K562 (cell line): ENCODE measurements at regions not wholly inside any gene's neighbourhood (a gene's known extent, or its start where the extent isn't known, plus 50 kb on each side); places are given as distances from the start of the nearest gene placed in this dataset.

Experiments
- ATAC-seq: fragments of 200-7000 bp; cut with Tn5 transposase; 3 replicates; pipeline ENCODE4 v1.9.1; 2020; ENCODE audit warnings: moderate library complexity
- BruUV-seq: library from RNA; stranded (reverse); fragments of 400-500 nt; replicated peaks from 2 replicates; lab custom pipeline; 2021; lab: Mats Ljungman, UMichigan
- CTCF ChIA-PET: fragments of 300-600 bp; formaldehyde crosslinking; extraction: SDS; loops from one replicate; lab custom pipeline; 2021; ENCODE audit warnings: low intra/inter-chr PET ratio; lab: Yijun Ruan, JAX
- POLR2A ChIA-PET: fragments of 300-600, 350-650 bp; sonication (Branson Sonifier 250); formaldehyde crosslinking; extraction: SDS; loops from one replicate; lab custom pipeline; 2021; ENCODE audit warnings: antibody characterized with exemption, inconsistent platforms; lab: Yijun Ruan, JAX
- DNase-seq, 4 experiments: peaks; one replicate each; pipeline versions ENCODE4 v3.0.0 to v3.0.0-alpha.2; 2011 to 2018; ENCODE audit warnings: low spot score in 3 of 4, mixed read lengths in 3 of 4; ENCODE audit errors: extremely low read depth in 1 of 4
- FAIRE-seq: peaks from 2 replicates; lab custom pipeline; 2011; peaks lifted over from hg19 to GRCh38; lab: Jason Lieb, UNC
- H2AFZ ChIP-seq: 2 replicates; pipeline ENCODE4 v1.6.0; 2011; ENCODE audit warnings: low read depth, low read length, control low read depth, inconsistent platforms
- H3K27ac ChIP-seq: fragments of 200-600 bp; 3 replicates; pipeline ENCODE4 v1.8.0; 2011; ENCODE audit warnings: low read depth, mild to moderate bottlenecking, control low read depth, inconsistent platforms, low read length, moderate library complexity, mixed read lengths; ENCODE audit errors: extremely low read depth
- H3K27me3 ChIP-seq, 2 experiments: fragments of 300-600 bp in 1 of 2; 2 replicates in 1 of 2; 3 replicates in 1 of 2; pipeline versions ENCODE4 v1.6.0 to v1.8.0; 2011; ENCODE audit warnings: inconsistent platforms in 2 of 2, low read length in 2 of 2, mild to moderate bottlenecking in 1 of 2, mixed read lengths in 1 of 2, moderate library complexity in 1 of 2; ENCODE audit not compliant: control insufficient read depth in 2 of 2, insufficient read depth in 2 of 2
- H3K36me3 ChIP-seq: fragments of 300-600 bp; 3 replicates; pipeline ENCODE4 v1.8.0; 2011; ENCODE audit warnings: mild to moderate bottlenecking, low read length, inconsistent platforms; ENCODE audit not compliant: control insufficient read depth, insufficient read depth
- H3K4me1 ChIP-seq, 2 experiments: fragments of 200-600 bp in 1 of 2; replicated peaks in 1 of 2; 2 replicates in 1 of 2; 3 replicates in 1 of 2; pipeline versions ENCODE4 v1.5.1 to v1.8.0; 2011; ENCODE audit warnings: inconsistent platforms in 2 of 2, low read length in 2 of 2, mild to moderate bottlenecking in 1 of 2, mixed read lengths in 1 of 2, moderate library complexity in 1 of 2; ENCODE audit not compliant: control insufficient read depth in 2 of 2, insufficient read depth in 2 of 2
- H3K4me2 ChIP-seq: 2 replicates; pipeline ENCODE4 v1.6.1; 2011; ENCODE audit warnings: low read length, control low read depth, inconsistent platforms, mixed read lengths; ENCODE audit not compliant: insufficient read depth
- H3K4me3 ChIP-seq: fragments of 200-600 bp; sonication (generic), shearing (Covaris generic); 2 replicates; pipeline ENCODE4 v1.5.1; 2016; ENCODE audit warnings: control low read depth, inconsistent platforms
- H3K79me2 ChIP-seq: fragments of 200-600 bp; 3 replicates; pipeline ENCODE4 v1.8.0; 2011; ENCODE audit warnings: low read length, inconsistent platforms; ENCODE audit not compliant: control insufficient read depth, insufficient read depth
- H3K9ac ChIP-seq, 2 experiments: 2 replicates each; pipeline versions ENCODE4 v1.6.0 to v1.6.1; 2011; ENCODE audit warnings: low read depth in 2 of 2, low read length in 2 of 2, control low read depth in 1 of 2, inconsistent platforms in 1 of 2, mild to moderate bottlenecking in 1 of 2, mixed read lengths in 1 of 2; ENCODE audit not compliant: insufficient read depth in 1 of 2
- H3K9me1 ChIP-seq: one replicate; pipeline ENCODE4 v1.6.0; 2011; ENCODE audit warnings: inconsistent platforms, mild to moderate bottlenecking, low read length, moderate library complexity; ENCODE audit not compliant: control insufficient read depth, insufficient read depth
- H3K9me3 ChIP-seq: replicated peaks from 2 replicates; pipeline ENCODE4 v1.5.1; 2011; ENCODE audit warnings: low read depth, low read length, inconsistent platforms; ENCODE audit not compliant: control insufficient read depth, insufficient read depth
- H4K20me1 ChIP-seq: replicated peaks from 2 replicates; pipeline ENCODE4 v1.6.1; 2011; ENCODE audit warnings: low read length, inconsistent platforms, mixed read lengths; ENCODE audit not compliant: control insufficient read depth, insufficient read depth
- ASH1L ChIP-seq: fragments of 450-650 bp; IDR thresholded peaks from 2 replicates; pipeline ENCODE4 v1.6.1; 2018; ENCODE audit warnings: borderline replicate concordance, mild to moderate bottlenecking, low read depth; ENCODE audit not compliant: partially characterized antibody
- HSF4 ChIP-seq: fragments of 250-450 bp; sonication (Bioruptor Pico); IDR thresholded peaks from 2 replicates; pipeline ENCODE4 v2.1.2; 2022; ENCODE audit warnings: mild to moderate bottlenecking, moderate library complexity, borderline replicate concordance
- NCOA1 ChIP-seq: fragments of 450-650 bp; IDR thresholded peaks from 2 replicates; pipeline ENCODE4 v1.6.1; 2016; ENCODE audit warnings: low read depth
- NFE2L1 ChIP-seq: fragments of 450-650 bp; IDR thresholded peaks from 2 replicates; pipeline ENCODE4 v1.6.1; 2016; ENCODE audit warnings: missing genetic modification characterization, low read depth, mild to moderate bottlenecking, missing compliant biosample characterization, moderate library complexity, borderline replicate concordance
- PML ChIP-seq: IDR thresholded peaks from 2 replicates; pipeline ENCODE4 v1.6.1; 2012; ENCODE audit warnings: low read length, inconsistent platforms
- POU5F1 ChIP-seq: fragments of 150-350 bp; IDR thresholded peaks from 2 replicates; pipeline ENCODE4 v1.6.1; 2014; ENCODE audit warnings: borderline replicate concordance, low read length, low read depth, mild to moderate bottlenecking; ENCODE audit not compliant: partially characterized antibody
- SMARCA4 ChIP-seq: fragments of 450-650 bp; IDR thresholded peaks from 2 replicates; pipeline ENCODE4 v1.6.1; 2016
- SNIP1 ChIP-seq: fragments of 450-650 bp; IDR thresholded peaks from 2 replicates; pipeline ENCODE4 v1.7.1; 2017; ENCODE audit warnings: low read depth, mild to moderate bottlenecking
- SP2 ChIP-seq: IDR thresholded peaks from 2 replicates; pipeline ENCODE4 v1.6.1; 2011; ENCODE audit warnings: mild to moderate bottlenecking, low read depth, low read length, moderate library complexity; ENCODE audit not compliant: poor library complexity, severe bottlenecking; ENCODE audit errors: extremely low read depth
- ZFP30 ChIP-seq: fragments of 250-450 bp; sonication (Bioruptor Pico); IDR thresholded peaks from 2 replicates; pipeline ENCODE4 v1.8.0; 2022; ENCODE audit warnings: moderate library complexity, mild to moderate bottlenecking, inconsistent platforms, borderline replicate concordance
- WGBS: fragments of 100-300 bp; shearing (Covaris generic); methylation state at CpG from one replicate; pipeline ENCODE4 v1.1.6; 2016; ENCODE audit warnings: low coverage, mixed read lengths; ENCODE audit not compliant: insufficient coverage; ENCODE audit errors: missing lambda C conversion rate; 5-methylcytosine and 5-hydroxymethylcytosine counted together
- in situ Hi-C: fragments of 300-500 bp; cut with MboI; formaldehyde crosslinking; loops from 4 replicates; pipeline ENCODE4 v1.15.0; 2018; ENCODE audit warnings: inconsistent platforms, mixed read lengths
- intact Hi-C: fragments of 100-400 bp; cut with micrococcal nuclease; formaldehyde crosslinking; loops from 2 replicates; pipeline ENCODE4 v1.14.2; 2022
- TF ChIP-seq, protein P1 (sequence below): fragments of 450-650 bp; formaldehyde crosslinking; IDR thresholded peaks from 2 replicates; pipeline ENCODE4 v1.4.0; 2020; ENCODE audit warnings: mild to moderate bottlenecking, moderate library complexity
- TF ChIP-seq, protein P2 (sequence below): fragments of 450-650 bp; IDR thresholded peaks from one replicate; pipeline ENCODE4 v1.6.1; 2018; ENCODE audit warnings: mild to moderate bottlenecking, moderate library complexity; ENCODE audit not compliant: partially characterized antibody
- TF ChIP-seq, protein P3 (sequence below): sonication (generic); formaldehyde crosslinking; IDR thresholded peaks from 2 replicates; pipeline ENCODE4 v1.8.0; 2022; ENCODE audit warnings: mild to moderate bottlenecking, missing genetic modification reagents
- TF ChIP-seq, protein P4 (sequence below): sonication (generic); formaldehyde crosslinking; IDR thresholded peaks from 2 replicates; pipeline ENCODE4 v1.8.1; 2023; ENCODE audit warnings: mild to moderate bottlenecking, missing genetic modification reagents
- TF ChIP-seq, protein P5 (sequence below): fragments of 450-650 bp; IDR thresholded peaks from 2 replicates; pipeline ENCODE4 v1.6.1; 2016; ENCODE audit warnings: low read depth, mild to moderate bottlenecking, moderate library complexity

DNA sequence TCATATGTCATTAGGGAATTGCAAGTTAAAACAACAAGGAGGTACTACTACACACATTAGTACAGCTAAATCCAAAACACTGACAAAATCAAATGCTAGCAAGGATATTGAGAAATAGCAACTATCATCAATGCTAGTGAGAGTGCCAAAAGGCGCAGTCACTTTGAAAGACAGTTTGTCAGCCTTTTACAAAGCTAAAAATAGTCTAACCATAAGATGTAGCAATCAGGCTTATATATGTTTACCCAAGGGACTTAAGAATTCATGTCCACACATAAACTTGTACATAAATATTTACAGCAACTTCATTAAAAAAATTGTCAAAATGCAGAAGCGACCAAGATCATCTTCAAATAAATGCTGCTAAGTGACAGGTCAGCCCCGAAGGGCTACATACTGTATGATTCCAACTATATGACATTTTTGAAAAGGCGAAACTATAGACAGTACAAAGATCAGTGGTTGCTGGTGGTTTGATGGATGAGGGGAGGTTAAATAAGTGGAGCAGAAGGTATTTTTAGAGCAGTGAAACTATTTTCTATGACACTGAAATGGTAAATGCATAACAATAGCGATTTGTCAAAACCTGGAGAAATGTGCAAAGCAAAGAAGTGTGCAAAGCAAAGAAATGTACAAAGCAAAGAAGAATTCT, 704.8 kb downstream of the ARAP2 start:
- DNase-seq (no peak), FAIRE-seq (no peak), ATAC-seq (no peak)
- no peaks in the 10 kb centered on the region for H4K20me1 ChIP-seq
- intact Hi-C loops: no loop called here
- no peaks in the 10 kb centered on the region for H3K27me3 ChIP-seq
- no peaks in the 10 kb centered on the region for H3K9me1 ChIP-seq
- in situ Hi-C loops: no loop called here
- no peak overlapping the region for H3K4me2 ChIP-seq
- CTCF ChIA-PET: no interaction called here
- no TSS peak for BruUV-seq
- H2AFZ ChIP-seq: no peak overlapping the region
- TF ChIP-seq, protein P1, sequence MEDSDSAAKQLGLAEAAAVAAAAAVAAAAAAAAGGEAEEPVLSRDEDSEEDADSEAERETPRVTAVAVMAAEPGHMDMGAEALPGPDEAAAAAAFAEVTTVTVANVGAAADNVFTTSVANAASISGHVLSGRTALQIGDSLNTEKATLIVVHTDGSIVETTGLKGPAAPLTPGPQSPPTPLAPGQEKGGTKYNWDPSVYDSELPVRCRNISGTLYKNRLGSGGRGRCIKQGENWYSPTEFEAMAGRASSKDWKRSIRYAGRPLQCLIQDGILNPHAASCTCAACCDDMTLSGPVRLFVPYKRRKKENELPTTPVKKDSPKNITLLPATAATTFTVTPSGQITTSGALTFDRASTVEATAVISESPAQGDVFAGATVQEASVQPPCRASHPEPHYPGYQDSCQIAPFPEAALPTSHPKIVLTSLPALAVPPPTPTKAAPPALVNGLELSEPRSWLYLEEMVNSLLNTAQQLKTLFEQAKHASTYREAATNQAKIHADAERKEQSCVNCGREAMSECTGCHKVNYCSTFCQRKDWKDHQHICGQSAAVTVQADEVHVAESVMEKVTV (CRISPR knock-in tag): no peak
- no peak for TF ChIP-seq SNIP1
- no peak for TF ChIP-seq SP2
- TF ChIP-seq, protein P2, sequence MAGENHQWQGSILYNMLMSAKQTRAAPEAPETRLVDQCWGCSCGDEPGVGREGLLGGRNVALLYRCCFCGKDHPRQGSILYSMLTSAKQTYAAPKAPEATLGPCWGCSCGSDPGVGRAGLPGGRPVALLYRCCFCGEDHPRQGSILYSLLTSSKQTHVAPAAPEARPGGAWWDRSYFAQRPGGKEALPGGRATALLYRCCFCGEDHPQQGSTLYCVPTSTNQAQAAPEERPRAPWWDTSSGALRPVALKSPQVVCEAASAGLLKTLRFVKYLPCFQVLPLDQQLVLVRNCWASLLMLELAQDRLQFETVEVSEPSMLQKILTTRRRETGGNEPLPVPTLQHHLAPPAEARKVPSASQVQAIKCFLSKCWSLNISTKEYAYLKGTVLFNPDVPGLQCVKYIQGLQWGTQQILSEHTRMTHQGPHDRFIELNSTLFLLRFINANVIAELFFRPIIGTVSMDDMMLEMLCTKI: no peak
- no peak for TF ChIP-seq PML
- TF ChIP-seq ZFP30 (CRISPR knock-in tag): no peak
- TF ChIP-seq NFE2L1 (tag): no peak
- TF ChIP-seq, protein P3, sequence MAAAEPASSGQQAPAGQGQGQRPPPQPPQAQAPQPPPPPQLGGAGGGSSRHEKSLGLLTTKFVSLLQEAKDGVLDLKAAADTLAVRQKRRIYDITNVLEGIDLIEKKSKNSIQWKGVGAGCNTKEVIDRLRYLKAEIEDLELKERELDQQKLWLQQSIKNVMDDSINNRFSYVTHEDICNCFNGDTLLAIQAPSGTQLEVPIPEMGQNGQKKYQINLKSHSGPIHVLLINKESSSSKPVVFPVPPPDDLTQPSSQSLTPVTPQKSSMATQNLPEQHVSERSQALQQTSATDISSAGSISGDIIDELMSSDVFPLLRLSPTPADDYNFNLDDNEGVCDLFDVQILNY (CRISPR knock-in tag): no peak
- TF ChIP-seq NCOA1: no peak
- TF ChIP-seq HSF4 (CRISPR knock-in tag): no peak
- no peak for TF ChIP-seq ASH1L
- TF ChIP-seq POU5F1: no peak
- TF ChIP-seq, protein P4, sequence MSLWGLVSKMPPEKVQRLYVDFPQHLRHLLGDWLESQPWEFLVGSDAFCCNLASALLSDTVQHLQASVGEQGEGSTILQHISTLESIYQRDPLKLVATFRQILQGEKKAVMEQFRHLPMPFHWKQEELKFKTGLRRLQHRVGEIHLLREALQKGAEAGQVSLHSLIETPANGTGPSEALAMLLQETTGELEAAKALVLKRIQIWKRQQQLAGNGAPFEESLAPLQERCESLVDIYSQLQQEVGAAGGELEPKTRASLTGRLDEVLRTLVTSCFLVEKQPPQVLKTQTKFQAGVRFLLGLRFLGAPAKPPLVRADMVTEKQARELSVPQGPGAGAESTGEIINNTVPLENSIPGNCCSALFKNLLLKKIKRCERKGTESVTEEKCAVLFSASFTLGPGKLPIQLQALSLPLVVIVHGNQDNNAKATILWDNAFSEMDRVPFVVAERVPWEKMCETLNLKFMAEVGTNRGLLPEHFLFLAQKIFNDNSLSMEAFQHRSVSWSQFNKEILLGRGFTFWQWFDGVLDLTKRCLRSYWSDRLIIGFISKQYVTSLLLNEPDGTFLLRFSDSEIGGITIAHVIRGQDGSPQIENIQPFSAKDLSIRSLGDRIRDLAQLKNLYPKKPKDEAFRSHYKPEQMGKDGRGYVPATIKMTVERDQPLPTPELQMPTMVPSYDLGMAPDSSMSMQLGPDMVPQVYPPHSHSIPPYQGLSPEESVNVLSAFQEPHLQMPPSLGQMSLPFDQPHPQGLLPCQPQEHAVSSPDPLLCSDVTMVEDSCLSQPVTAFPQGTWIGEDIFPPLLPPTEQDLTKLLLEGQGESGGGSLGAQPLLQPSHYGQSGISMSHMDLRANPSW (CRISPR knock-in tag): no peak
- TF ChIP-seq, protein P5, sequence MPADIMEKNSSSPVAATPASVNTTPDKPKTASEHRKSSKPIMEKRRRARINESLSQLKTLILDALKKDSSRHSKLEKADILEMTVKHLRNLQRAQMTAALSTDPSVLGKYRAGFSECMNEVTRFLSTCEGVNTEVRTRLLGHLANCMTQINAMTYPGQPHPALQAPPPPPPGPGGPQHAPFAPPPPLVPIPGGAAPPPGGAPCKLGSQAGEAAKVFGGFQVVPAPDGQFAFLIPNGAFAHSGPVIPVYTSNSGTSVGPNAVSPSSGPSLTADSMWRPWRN: no peak
- no peak for TF ChIP-seq SMARCA4
- H3K36me3 ChIP-seq: no peaks in the 10 kb centered on the region
- WGBS: 1% methylated on average over 5 of the region's 5 CpGs
- no peak overlapping the region for H3K9ac ChIP-seq
- H3K9me3 ChIP-seq: no peaks in the 10 kb centered on the region
- no peak overlapping the region for H3K4me3 ChIP-seq
- H3K79me2 ChIP-seq: no peaks in the 10 kb centered on the region
- no peak overlapping the region for H3K27ac ChIP-seq
- no peaks in the 10 kb centered on the region for H3K4me1 ChIP-seq
- POLR2A ChIA-PET: no interaction called here
